Caco-2 (cell line): ENCODE measurements at regions not wholly inside any gene's neighbourhood (a gene's known extent, or its start where the extent isn't known, plus 50 kb on each side); places are given as distances from the start of the nearest gene placed in this dataset.

Source experiments
- BruUV-seq: library from RNA; stranded (reverse); fragments of 400-500 nt; replicated peaks from 2 replicates; lab custom pipeline; 2021; lab: Mats Ljungman, UMichigan
- CTCF ChIA-PET: fragments of 300-600 bp; sonication (Branson Sonifier 250); formaldehyde crosslinking; loops from one replicate; lab custom pipeline; 2022; ENCODE audit warnings: antibody characterized with exemption; lab: Charles Lee
- POLR2A ChIA-PET: fragments of 300-600 bp; sonication (Branson Sonifier 250); formaldehyde crosslinking; loops from one replicate; lab custom pipeline; 2022; ENCODE audit warnings: antibody characterized with exemption; lab: Charles Lee
- DNase-seq, 2 experiments: peaks; one replicate each; pipeline versions ENCODE4 v3.0.0 to v3.0.0-alpha.2; 2020 to 2022
- H3K27me3 ChIP-seq: replicated peaks from 2 replicates; pipeline ENCODE4 v1.6.0; 2011; ENCODE audit warnings: low read length; ENCODE audit not compliant: control insufficient read depth, insufficient read depth
- H3K36me3 ChIP-seq: 2 replicates; pipeline ENCODE4 v1.5.1; 2011; ENCODE audit warnings: low read length; ENCODE audit not compliant: control insufficient read depth, insufficient read depth
- H3K4me1 ChIP-seq: fragments of 250-450 bp; sonication (Bioruptor Pico); 2 replicates; pipeline ENCODE4 v1.5.1; 2020; ENCODE audit warnings: mild to moderate bottlenecking
- H3K4me3 ChIP-seq: 2 replicates; pipeline ENCODE4 v1.5.1; 2011; ENCODE audit warnings: low read depth, mild to moderate bottlenecking, control low read depth, low read length
- H3K9me3 ChIP-seq: fragments of 250-450 bp; sonication (Bioruptor Pico); 2 replicates; pipeline ENCODE4 v1.5.1; 2020; ENCODE audit warnings: mild to moderate bottlenecking, moderate library complexity
- H3K27ac Mint-ChIP-seq: one replicate; pipeline ENCODE4 v1.8.0; 2022; ENCODE audit warnings: mixed read lengths; ENCODE audit not compliant: unreplicated experiment
- H3K27me3 Mint-ChIP-seq: one replicate; pipeline ENCODE4 v1.8.0; 2022; ENCODE audit warnings: mixed read lengths; ENCODE audit not compliant: insufficient read depth, unreplicated experiment
- H3K36me3 Mint-ChIP-seq: one replicate; pipeline ENCODE4 v1.8.0; 2022; ENCODE audit warnings: mild to moderate bottlenecking, mixed read lengths; ENCODE audit not compliant: insufficient read depth, unreplicated experiment
- H3K4me1 Mint-ChIP-seq: one replicate; pipeline ENCODE4 v1.8.0; 2022; ENCODE audit warnings: low read depth, mixed read lengths; ENCODE audit not compliant: unreplicated experiment
- H3K4me3 Mint-ChIP-seq: one replicate; pipeline ENCODE4 v1.8.0; 2022; ENCODE audit warnings: mild to moderate bottlenecking, moderate library complexity, mixed read lengths; ENCODE audit not compliant: unreplicated experiment
- H3K9me3 Mint-ChIP-seq: one replicate; pipeline ENCODE4 v1.8.0; 2022; ENCODE audit warnings: mixed read lengths; ENCODE audit not compliant: unreplicated experiment
- CTCF ChIP-seq, 2 experiments: fragments of 200-600 bp in 1 of 2; IDR thresholded peaks; 1 replicate in 1 of 2; 2 replicates in 1 of 2; pipeline versions ENCODE4 v1.5.1 to v1.8.0; 2011 to 2022; ENCODE audit warnings: antibody characterized with exemption in 1 of 2, control low read depth in 1 of 2, inconsistent platforms in 1 of 2, low read depth in 1 of 2, low read length in 1 of 2, mild to moderate bottlenecking in 1 of 2, moderate library complexity in 1 of 2; ENCODE audit not compliant: insufficient read depth in 1 of 2, severe bottlenecking in 1 of 2, unreplicated experiment in 1 of 2
- intact Hi-C: fragments of 100-400 bp; cut with micrococcal nuclease; formaldehyde crosslinking; loops from one replicate; pipeline ENCODE4 v1.10.0; 2022; ENCODE audit not compliant: unreplicated experiment

GRCh38 chr10:78507510-78508160 is 474.0 kb downstream of the RPS24 start:
- Mint-ChIP-seq H3K36me3 (no peaks in the 10 kb centered on the region), H3K4me3 (no peak overlapping the region), H3K27ac (no peak overlapping the region), H3K27me3 (no peaks in the 10 kb centered on the region), H3K9me3 (no peaks in the 10 kb centered on the region), H3K4me1 (no peaks in the 10 kb centered on the region)
- no peak overlapping the region for H3K4me3 ChIP-seq
- no peaks in the 10 kb centered on the region for H3K36me3 ChIP-seq
- TF ChIP-seq CTCF (IDR thresholded peaks at IDR 0.05; ENCODE audit: insufficient read depth in 1 of 2, low read depth in 1 of 2, low read length in 1 of 2, severe bottlenecking in 1 of 2, unreplicated experiment in 1 of 2) = no peak
- H3K9me3 ChIP-seq = no peaks in the 10 kb centered on the region
- ChIA-PET POLR2A (no interaction called here), CTCF (no interaction called here)
- no TSS peak for BruUV-seq
- no peak for DNase-seq
- H3K27me3 ChIP-seq = no peaks in the 10 kb centered on the region
- intact Hi-C loops = no loop called here
- H3K4me1 ChIP-seq = no peaks in the 10 kb centered on the region

GRCh38 chr10:78508955-78509748 is 475.5 kb downstream of the RPS24 start:
- intact Hi-C loops = no loop called here

More at GRCh38 chr10:78508955-78509748, 475.5 kb downstream of the RPS24 start:
- DNase-seq = no peak
- no peaks in the 10 kb centered on the region for H3K9me3 ChIP-seq
- H3K9me3 Mint-ChIP-seq = no peaks in the 10 kb centered on the region
- no peak overlapping the region for H3K4me3 Mint-ChIP-seq
- H3K27ac Mint-ChIP-seq = no peak overlapping the region
- ChIA-PET POLR2A (no interaction called here), CTCF (no interaction called here)
- no peaks in the 10 kb centered on the region for H3K36me3 ChIP-seq
- no peaks in the 10 kb centered on the region for H3K4me1 ChIP-seq
- no peak for TF ChIP-seq CTCF (IDR thresholded peaks at IDR 0.05; ENCODE audit: insufficient read depth in 1 of 2, low read depth in 1 of 2, low read length in 1 of 2, severe bottlenecking in 1 of 2, unreplicated experiment in 1 of 2)
- H3K4me3 ChIP-seq = no peak overlapping the region
- no TSS peak for BruUV-seq
- no peaks in the 10 kb centered on the region for H3K36me3 Mint-ChIP-seq
- no peaks in the 10 kb centered on the region for H3K4me1 Mint-ChIP-seq
- H3K27me3 ChIP-seq = no peaks in the 10 kb centered on the region
- H3K27me3 Mint-ChIP-seq = no peaks in the 10 kb centered on the region
